NCI-H2081 (cell line): ENCODE measurements at regions not wholly inside any gene's neighbourhood (a gene's known extent, or its start where the extent isn't known, plus 50 kb on each side); places are given as distances from the start of the nearest gene placed in this dataset.
"Not testable (repeated sequence)": the region's sequence is repeated elsewhere in the genome, so short reads cannot be mapped to it uniquely, and the experiment has no call there.

ENCODE experiments used
- DNase-seq, 2 experiments: peaks; one replicate each; lab custom pipeline; 2025; lab: John Stamatoyannopoulos, UW

DNA sequence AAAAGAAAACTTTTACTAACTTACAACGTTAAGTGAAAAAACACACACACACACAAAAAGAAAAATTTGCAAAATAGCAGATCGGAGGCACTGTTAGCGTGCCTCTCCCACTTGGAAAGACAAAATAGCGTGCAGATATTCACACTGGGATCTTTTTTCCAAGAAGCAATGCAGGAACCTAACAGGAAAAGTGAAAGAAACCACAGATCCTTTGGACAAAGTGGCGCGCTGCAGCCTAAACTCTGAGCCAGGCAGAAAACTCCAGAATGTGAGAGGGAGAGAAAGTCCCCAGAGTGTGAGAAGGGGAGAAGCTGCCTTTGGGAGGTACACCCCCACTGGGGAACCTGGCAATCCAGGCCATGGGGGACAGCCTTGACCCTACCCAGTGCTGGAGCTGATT lies 70.7 kb upstream of the SERPINE2 start:
- DNase-seq = no peak

DNA sequence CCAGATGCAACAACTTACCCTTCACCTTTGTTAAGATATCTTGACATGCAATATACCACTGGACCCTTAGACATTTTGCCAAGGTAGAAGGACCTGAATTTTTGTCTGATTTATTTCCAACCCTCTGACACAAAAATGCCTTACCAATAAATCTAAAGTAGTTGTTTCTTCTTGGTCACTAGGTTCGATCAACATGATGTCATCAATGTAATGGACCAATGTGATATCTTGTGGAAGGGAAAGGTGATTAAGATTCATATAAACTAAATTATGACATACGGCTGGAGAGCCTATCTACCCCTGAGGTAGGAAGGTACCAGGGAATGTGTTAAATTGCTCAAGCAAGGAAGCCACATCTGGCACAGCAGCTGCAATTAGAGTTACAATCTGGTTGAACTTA lies 67.7 kb upstream of the SERPINE2 start:
- DNase-seq = no peak

DNA sequence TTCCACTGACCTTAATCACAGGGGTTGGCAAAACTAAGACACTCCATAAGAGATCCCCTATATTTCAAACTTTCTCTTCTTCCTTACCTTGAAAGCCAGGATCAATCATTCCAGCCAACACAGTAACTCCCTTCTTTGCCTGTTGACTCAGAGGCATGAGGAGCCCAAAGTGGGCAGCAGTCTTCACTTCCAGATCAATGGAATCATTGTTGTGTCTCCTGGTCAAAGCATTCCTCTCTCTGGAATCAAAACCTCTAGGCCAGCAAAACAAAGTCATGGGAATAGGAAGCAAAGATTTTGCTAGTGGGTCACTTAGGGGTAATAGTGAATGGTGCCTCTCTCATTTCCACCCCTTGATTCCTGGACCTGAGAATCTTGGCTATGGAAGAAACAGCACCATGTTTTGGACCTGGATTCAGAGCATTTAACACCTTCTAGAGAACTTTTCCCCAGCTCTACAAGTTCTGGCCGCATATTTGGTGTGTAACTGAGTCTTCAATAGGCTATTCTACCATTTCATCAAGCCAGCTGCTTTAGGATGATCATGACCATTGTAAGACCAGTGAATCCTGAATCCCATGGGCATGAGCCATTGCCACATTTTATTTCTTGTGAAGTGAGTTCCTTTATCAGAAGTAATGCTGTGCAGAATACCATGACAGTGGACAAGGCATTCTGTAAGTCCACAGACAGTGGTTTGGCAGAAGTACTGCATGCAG lies 65.7 kb upstream of the SERPINE2 start:
- DNase-seq = no peak

DNA sequence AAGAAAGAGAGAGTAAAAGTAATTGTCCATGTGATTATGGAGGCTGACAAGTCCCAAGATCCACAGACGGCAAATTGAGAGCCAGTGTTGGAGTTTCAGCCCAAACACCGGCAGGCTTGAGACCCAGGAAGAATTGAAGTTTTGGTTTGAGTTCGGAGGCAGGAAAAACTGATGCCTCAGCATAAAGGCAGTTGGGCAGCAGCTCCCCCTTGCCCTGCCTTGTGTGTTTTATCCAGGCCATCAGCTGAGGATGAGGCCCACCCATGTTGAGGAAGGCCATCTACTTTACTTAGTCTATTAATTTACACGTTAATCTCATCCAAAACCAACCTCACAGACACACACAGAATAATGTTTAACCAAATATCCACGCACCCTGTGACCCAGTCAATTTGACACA lies 64.6 kb upstream of the SERPINE2 start:
- DNase-seq = no peak

DNA sequence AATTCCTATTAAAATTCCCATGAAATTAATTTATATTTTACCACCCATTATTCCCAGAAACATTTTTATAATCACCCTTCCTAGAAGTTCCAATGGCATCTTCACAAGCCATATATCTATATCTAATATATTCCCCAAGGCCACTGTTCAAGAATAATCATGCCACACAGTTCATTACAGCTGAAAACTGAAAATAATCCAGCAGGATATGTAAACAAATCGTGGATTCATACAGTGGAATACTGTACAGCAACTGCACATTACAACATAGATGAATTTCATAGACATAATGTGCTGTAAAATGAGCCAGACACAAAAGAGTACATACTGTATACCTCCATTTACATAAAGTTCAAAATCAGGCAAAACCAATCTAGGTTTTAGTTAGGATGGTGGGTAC lies 63.9 kb upstream of the SERPINE2 start:
- no peak for DNase-seq

DNA sequence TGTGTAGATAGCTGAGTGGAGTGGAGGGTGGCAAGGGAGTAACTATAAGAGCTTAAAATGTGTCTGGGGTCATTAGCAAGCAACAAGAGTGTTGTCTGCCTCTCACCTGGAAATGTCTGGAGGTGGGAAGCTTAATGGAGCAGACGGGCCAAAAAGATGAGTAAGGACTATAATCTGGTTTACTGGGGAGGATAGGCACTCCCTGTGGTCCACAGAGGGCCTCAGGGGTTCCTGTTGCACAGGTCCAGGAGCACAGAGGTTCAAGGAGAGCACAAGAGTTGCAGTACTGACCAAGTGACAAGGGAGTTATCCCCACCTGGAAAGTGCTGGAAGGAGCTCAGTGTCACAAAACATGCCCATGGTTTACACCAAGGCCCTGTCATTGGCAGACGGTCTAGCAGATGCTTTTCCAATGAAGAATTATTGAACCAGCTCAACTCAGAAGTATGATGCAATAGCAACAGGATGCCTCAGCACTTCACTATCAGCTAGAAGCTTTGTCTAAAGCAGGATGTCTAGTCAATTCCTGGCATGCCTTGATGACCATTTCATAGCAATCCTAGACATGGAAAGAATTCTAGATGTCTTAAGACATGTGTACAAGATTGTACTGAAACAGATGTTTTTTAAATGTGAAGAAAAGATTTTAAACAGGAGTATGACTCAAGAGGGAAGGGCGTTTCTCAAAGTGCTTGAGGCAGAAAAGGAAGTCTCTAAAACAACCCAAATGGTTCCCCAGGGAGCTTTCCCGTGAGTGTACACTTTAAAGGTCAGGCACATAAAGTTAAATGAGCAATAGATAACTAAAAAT lies 62.9 kb upstream of the SERPINE2 start:
- DNase-seq = no peak

DNA sequence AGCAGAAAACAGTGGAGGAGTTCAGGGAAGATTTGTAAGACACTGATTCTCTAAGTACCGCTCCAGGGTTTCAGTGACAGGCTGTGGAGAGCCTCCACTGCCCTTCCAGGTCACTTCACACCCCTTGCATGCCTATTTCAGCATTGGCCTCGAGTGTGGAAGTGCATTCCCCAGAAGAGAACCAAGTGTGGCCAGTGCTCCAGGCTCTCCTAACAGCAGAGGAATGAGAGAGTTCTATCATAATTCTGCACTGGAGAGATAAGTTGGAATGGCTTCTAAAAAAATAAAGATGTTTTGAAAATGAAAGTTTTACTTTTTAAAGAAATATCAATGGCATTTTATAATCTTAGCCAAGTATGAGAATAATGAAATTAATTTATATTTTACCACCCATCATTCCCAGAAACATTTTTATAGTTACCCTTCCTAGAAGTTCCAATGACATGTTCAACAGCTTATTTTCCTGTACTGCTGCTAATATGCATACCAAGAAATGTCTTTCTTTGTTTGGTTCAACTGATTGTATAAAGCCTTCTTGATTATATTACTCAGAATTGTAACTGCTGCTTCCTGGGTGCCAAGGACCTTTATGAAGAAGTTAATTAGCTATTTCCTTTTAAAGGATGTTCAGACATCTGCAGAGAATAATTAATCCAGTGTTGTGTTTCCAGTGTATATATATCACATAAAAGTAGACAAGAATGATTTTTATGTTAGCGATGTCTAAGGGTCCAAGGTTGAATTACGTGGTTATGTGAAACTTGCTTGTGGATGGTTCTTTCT lies 61.0 kb upstream of the SERPINE2 start:
- DNase-seq = no peak

DNA sequence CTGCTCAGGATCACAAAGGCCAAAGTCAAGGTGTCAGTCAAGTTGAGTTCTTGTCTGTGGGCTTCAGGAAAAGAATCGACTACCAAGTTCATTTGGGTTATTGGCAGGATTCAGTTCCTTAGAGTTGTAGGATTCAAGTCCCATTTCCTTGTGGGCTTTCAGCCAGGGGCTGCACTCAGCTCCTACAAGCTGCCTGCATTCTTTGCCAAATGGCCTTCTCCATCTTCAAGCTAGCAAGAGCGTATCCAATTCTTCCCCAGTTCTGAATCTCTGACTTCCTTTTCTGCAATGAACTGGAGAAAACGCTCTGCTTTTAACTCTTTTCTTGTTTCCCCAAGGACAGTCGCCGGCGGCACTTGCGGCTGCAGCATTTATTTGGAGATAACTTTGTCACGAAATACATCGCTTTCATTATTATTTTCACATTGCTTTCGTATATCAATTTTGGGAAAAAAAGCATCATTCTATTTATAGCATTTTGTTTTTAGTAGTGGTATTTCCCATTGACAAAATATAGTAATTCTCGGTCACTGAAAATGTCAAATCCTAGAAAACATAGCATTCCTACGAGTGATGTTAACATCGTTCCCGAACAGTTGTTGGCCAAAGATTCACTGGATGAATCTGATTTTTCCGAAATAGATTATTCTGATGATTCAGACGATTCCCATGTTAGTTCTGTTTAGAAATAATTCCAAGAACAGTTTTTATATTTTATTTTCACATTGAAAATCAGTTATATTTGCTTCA lies 59.6 kb upstream of the SERPINE2 start:
- no peak for DNase-seq

DNA sequence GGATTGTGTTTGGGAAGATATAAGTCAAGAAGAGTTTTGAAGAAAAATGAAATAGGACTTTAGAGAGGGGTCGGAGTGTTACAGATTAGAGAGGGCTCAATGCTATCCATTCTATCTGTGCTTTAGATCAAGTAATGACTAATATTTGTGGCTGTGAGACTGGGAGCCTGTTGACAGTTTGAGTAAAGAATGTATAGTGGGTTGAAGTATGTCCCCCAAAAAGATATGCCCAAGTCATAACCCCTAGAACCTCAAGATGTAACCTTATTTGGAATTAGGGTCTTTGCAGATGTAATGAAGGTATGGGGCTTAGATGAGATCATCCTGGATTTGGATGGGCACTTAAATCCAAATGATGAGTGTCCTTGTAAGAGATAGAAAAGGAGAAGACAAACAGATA lies 55.3 kb upstream of the SERPINE2 start:
- DNase-seq = no peak

DNA sequence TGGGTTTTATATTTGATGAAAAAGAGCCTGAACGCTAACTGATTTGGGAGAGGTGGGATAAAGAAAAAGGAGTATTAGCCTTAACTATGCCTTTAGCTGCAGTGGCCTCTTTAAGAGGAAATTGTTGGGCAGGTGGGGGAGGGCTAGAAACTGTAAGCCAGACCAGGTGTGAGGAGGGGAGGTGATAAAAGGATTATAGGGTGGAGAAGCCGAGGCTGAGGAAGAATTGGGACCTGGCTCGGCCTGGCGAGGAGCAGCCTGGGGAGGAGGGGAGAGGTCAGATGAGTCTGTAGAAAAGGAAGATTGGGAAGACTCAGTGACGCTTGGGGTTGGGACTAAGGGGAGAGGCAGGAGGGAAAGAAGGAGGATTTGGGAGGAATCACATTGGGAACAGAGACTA lies 52.6 kb upstream of the SERPINE2 start:
- DNase-seq = not testable (repeated sequence)

DNA sequence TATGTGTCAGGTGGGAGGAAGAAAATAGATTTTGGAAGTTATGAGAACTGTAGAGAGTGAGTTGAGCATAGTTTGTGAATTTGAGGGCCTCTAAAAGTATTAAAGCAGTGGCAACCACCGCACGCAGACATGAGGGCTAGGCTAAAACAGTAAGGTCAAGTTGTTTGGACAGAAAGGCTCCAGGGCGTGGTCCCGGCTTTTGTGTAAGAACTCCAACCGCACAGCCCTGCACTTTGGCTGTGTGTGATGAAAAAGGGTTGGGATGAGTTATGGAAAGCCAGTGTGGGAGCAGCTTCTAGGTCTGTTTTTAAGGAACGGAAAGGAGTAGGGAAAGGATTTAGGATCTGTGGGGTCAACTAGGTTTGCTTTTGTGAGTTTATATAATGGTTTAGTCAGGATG lies 50.5 kb upstream of the SERPINE2 start:
- DNase-seq = not testable (repeated sequence)
